Spleen (tissue), 7 donors: ENCODE measurements at regions not wholly inside any gene's neighbourhood (a gene's known extent, or its start where the extent isn't known, plus 50 kb on each side); places are given as distances from the start of the nearest gene placed in this dataset.

Source experiments
- CTCF ChIP-seq, 11 experiments: fragments of 200-600 bp in 7 of 11; fragments of 450-650 bp in 4 of 11; sonication (generic) in 4 of 11; IDR thresholded peaks in 8 of 11; conservative IDR thresholded peaks in 3 of 11; 1 replicate in 7 of 11; 2 replicates in 4 of 11; pipeline versions ENCODE4 v1.4.0 to v1.8.0; 2016 to 2021; ENCODE audit warnings: antibody characterized with exemption in 11 of 11, inconsistent platforms in 4 of 11, mild to moderate bottlenecking in 1 of 11
- POLR2A ChIP-seq, 3 donors: fragments of 450-650 bp; IDR thresholded peaks; one replicate each; pipeline ENCODE4 v1.5.1; 2017; ENCODE audit warnings: antibody characterized with exemption in 3 of 3, mild to moderate bottlenecking in 1 of 3
- POLR2AphosphoS5 ChIP-seq, 3 donors: sonication (generic); formaldehyde crosslinking; IDR thresholded peaks; one replicate each; pipeline ENCODE4 v1.5.1; 2017; ENCODE audit warnings: antibody characterized with exemption in 3 of 3
- donor health status: DM: no; HTN: no; CAD: no; lungs with moderate emphysema.
- donor health status: DM: no; HTN: no; CAD: no.
- donor health status: DM: no; HTN: no; CAD: no.

- TF ChIP-seq POLR2A (IDR thresholded peaks at IDR 0.05) = no peak
- no peak for TF ChIP-seq CTCF (IDR thresholded peaks at IDR 0.05 in 8 of 11, conservative IDR thresholded peaks at IDR 0.05 in 3 of 11)
- no peak for TF ChIP-seq POLR2AphosphoS5 (IDR thresholded peaks at IDR 0.05)
Measured at GRCh38 chr13:72286421-72286820, 419.4 kb upstream of the DACH1 start.
